OCI-LY1 (cell line): ENCODE measurements at regions not wholly inside any gene's neighbourhood (a gene's known extent, or its start where the extent isn't known, plus 50 kb on each side); places are given as distances from the start of the nearest gene placed in this dataset.
A peak's percentile ranks its signal among the peaks of the same experiment; 100 is the strongest.

Experiments
- H2AFZ ChIP-seq: fragments of 200-600 bp; sonication (generic), shearing (Covaris generic); 2 replicates; pipeline ENCODE4 v1.6.0; 2014; ENCODE audit warnings: antibody characterized with exemption, mild to moderate bottlenecking, low read length
- H3F3A ChIP-seq: fragments of 200-600 bp; sonication (generic), shearing (Covaris generic); 2 replicates; pipeline ENCODE4 v1.6.0; 2014; ENCODE audit warnings: mild to moderate bottlenecking, antibody characterized with exemption, low read length, moderate library complexity; ENCODE audit not compliant: insufficient read depth
- H3K27ac ChIP-seq: fragments of 200-600 bp; sonication (generic); 2 replicates; pipeline ENCODE4 v1.5.1; 2014; ENCODE audit warnings: low read length, mixed run types, mild to moderate bottlenecking, low read depth; ENCODE audit not compliant: poor library complexity, severe bottlenecking
- H3K27me3 ChIP-seq: fragments of 200-600 bp; sonication (generic); 2 replicates; pipeline ENCODE4 v1.6.0; 2014; ENCODE audit warnings: antibody characterized with exemption, mild to moderate bottlenecking, low read length, moderate library complexity; ENCODE audit not compliant: insufficient read depth
- H3K36me3 ChIP-seq: fragments of 200-600 bp; sonication (generic); 2 replicates; pipeline ENCODE4 v1.6.1; 2014; ENCODE audit warnings: mild to moderate bottlenecking, antibody characterized with exemption, low read length, moderate library complexity, mixed read lengths; ENCODE audit not compliant: insufficient read depth
- H3K4me1 ChIP-seq: fragments of 200-600 bp; sonication (generic); 2 replicates; pipeline ENCODE4 v1.5.1; 2014; ENCODE audit warnings: mild to moderate bottlenecking, low read length, moderate library complexity; ENCODE audit not compliant: insufficient read depth, severe bottlenecking
- H3K4me2 ChIP-seq: fragments of 200-600 bp; sonication (generic), shearing (Covaris generic); 2 replicates; pipeline ENCODE4 v1.6.1; 2014; ENCODE audit warnings: low read length
- H3K4me3 ChIP-seq: fragments of 200-600 bp; sonication (generic); 2 replicates; pipeline ENCODE4 v1.5.1; 2014; ENCODE audit warnings: low read length, low read depth, mild to moderate bottlenecking, mixed read lengths; ENCODE audit not compliant: poor library complexity, severe bottlenecking
- H3K79me2 ChIP-seq: fragments of 200-600 bp; shearing (Covaris generic); 2 replicates; pipeline ENCODE4 v1.6.1; 2016; ENCODE audit warnings: mixed run types, low read length, mixed read lengths; ENCODE audit not compliant: insufficient read depth
- H3K9ac ChIP-seq: fragments of 200-600 bp; sonication (generic), shearing (Covaris generic); 2 replicates; pipeline ENCODE4 v1.6.1; 2014; ENCODE audit warnings: mild to moderate bottlenecking, low read length, mixed read lengths
- H3K9me2 ChIP-seq: fragments of 200-600 bp; sonication (generic), shearing (Covaris generic); 2 replicates; pipeline ENCODE4 v1.6.1; 2014; ENCODE audit warnings: low read depth, mild to moderate bottlenecking, low read length, mixed read lengths
- H3K9me3 ChIP-seq: fragments of 200-600 bp; shearing (Covaris generic); 2 replicates; pipeline ENCODE4 v1.6.1; 2014; ENCODE audit warnings: low read length, mixed read lengths
- H4K20me1 ChIP-seq: fragments of 200-600 bp; sonication (generic), shearing (Covaris generic); 2 replicates; pipeline ENCODE4 v1.6.0; 2016; ENCODE audit warnings: mild to moderate bottlenecking, low read length; ENCODE audit not compliant: insufficient read depth
- EZH2 ChIP-seq: fragments of 200-600 bp; sonication (generic), shearing (Covaris generic); IDR thresholded peaks from 2 replicates; pipeline ENCODE4 v1.8.0; 2017; ENCODE audit warnings: borderline replicate concordance, mixed run types, mild to moderate bottlenecking, antibody characterized with exemption, low read length, moderate library complexity, mixed read lengths
- TF ChIP-seq, protein P1 (sequence below): fragments of 200-600 bp; sonication (generic), shearing (Covaris generic); IDR thresholded peaks from 2 replicates; pipeline ENCODE4 v1.5.1; 2017; ENCODE audit warnings: mild to moderate bottlenecking, antibody characterized with exemption, low read length, moderate library complexity, mixed read lengths

DNA sequence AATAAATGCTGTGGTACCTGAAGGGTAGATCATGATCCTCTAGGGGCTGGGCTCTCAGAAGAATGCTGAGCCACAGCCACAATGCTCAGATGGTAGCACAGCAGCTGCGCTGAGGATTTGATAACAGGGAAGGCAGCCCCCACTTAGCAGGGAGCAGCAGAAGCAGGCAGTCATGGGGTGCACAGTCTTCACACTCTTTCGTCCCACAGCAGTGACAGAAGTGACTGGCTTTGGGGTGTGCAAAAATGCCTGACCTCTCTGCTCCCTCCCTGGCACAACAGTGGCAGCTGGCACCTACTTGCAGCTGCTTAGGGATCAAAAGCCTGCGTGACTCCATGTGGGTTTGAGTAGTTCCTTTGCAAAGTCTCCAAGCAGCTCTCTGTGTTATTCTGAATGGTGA, 1349.8 kb upstream of the RAG2 start:
- no peaks in the 10 kb centered on the region for H3K79me2 ChIP-seq
- H3K4me2 ChIP-seq = no peak overlapping the region
- TF ChIP-seq EZH2 = no peak
- TF ChIP-seq, protein P1, sequence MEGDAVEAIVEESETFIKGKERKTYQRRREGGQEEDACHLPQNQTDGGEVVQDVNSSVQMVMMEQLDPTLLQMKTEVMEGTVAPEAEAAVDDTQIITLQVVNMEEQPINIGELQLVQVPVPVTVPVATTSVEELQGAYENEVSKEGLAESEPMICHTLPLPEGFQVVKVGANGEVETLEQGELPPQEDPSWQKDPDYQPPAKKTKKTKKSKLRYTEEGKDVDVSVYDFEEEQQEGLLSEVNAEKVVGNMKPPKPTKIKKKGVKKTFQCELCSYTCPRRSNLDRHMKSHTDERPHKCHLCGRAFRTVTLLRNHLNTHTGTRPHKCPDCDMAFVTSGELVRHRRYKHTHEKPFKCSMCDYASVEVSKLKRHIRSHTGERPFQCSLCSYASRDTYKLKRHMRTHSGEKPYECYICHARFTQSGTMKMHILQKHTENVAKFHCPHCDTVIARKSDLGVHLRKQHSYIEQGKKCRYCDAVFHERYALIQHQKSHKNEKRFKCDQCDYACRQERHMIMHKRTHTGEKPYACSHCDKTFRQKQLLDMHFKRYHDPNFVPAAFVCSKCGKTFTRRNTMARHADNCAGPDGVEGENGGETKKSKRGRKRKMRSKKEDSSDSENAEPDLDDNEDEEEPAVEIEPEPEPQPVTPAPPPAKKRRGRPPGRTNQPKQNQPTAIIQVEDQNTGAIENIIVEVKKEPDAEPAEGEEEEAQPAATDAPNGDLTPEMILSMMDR = no peak

DNA sequence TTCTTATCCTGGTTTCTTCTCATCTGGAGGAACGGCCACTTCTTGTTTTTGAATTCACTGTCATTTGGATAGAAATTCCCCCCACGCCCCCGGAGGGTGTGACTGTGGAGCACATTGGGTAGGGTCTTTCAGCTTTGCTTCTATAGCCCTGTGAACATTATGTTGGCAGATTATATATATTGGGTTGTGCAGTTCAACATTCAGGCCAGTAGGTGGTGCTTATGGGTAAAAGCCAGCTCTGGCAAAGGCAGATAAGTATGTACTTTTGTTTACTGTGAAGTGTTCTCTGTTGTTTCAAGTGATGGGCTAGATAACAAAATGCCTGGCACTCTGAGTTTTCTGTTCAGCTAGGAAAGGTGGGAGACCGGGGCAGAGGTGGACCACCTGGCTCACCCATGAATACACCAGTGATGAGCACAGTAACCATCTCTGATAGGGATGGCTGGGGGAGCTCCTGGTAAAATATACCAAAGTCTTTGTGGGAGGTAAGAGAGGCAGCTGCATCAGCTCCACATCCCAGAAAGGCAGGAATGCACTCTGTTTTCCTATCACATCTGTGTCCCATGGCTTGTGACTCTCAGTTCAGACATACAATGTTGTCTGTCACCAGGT, 1348.2 kb upstream of the RAG2 start:
- Histone ChIP-seq H2AFZ (no peak overlapping the region), H3K27ac (no peak overlapping the region), H3K9ac (no peak overlapping the region), H3K36me3 (no peaks in the 10 kb centered on the region), H3K4me2 (no peak overlapping the region), H3K9me2 (no peaks in the 10 kb centered on the region), H3K27me3 (no peaks in the 10 kb centered on the region), H3F3A (no peaks in the 10 kb centered on the region), H3K9me3 (peaks cover 3% of the 10 kb centered on the region; the same call in 1 of the 2 replicates), H3K4me3 (no peak overlapping the region), H3K4me1 (no peaks in the 10 kb centered on the region), H3K79me2 (no peaks in the 10 kb centered on the region), H4K20me1 (no peaks in the 10 kb centered on the region)
- no peak for TF ChIP-seq EZH2
- TF ChIP-seq, protein P1 = peak; percentile 70

More for the DNA sequence above, 1349.8 kb upstream of the RAG2 start:
- H3K9me3 ChIP-seq = peaks cover 3% of the 10 kb centered on the region; the same call in 1 of the 2 replicates
- H4K20me1 ChIP-seq = no peaks in the 10 kb centered on the region
- H3K27ac ChIP-seq = no peak overlapping the region
- H3K4me3 ChIP-seq = no peak overlapping the region
- H3K9me2 ChIP-seq = no peaks in the 10 kb centered on the region
- H3K9ac ChIP-seq = no peak overlapping the region
- H3F3A ChIP-seq = no peaks in the 10 kb centered on the region
- H2AFZ ChIP-seq = no peak overlapping the region
- H3K4me1 ChIP-seq = no peaks in the 10 kb centered on the region
- H3K27me3 ChIP-seq = no peaks in the 10 kb centered on the region
- H3K36me3 ChIP-seq = no peaks in the 10 kb centered on the region

DNA sequence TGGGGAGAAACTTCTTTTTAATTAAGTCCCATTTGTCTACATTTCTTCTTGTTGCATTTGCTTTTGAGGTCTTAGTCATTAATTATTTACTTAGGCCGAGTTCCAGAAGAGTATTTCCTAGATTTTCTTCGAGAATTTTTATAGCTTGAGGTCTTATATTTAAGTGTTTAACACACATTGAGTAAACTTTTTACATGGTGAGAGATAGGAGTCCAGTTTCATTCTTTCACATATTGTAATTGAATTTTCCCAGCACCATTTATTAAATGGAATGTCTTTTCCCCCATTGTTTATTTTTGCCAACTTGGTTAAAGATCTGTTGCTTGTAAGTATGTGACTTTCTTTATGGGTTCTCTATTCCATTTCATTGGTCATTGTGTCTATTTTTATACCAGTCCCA, 1344.0 kb upstream of the RAG2 start:
- H3K9me3 ChIP-seq = peaks cover 3% of the 10 kb centered on the region; the same call in 1 of the 2 replicates
- H4K20me1 ChIP-seq = no peaks in the 10 kb centered on the region
- no peaks in the 10 kb centered on the region for H3K36me3 ChIP-seq
- H3K79me2 ChIP-seq = no peaks in the 10 kb centered on the region
- H3K9ac ChIP-seq = no peak overlapping the region
- no peaks in the 10 kb centered on the region for H3K27me3 ChIP-seq
- no peak overlapping the region for H3K4me3 ChIP-seq
- H3K4me1 ChIP-seq = no peaks in the 10 kb centered on the region
- no peaks in the 10 kb centered on the region; the same call in 1 of the 2 replicates for H3K9me2 ChIP-seq
- TF ChIP-seq, protein P1 = no peak
- no peak for TF ChIP-seq EZH2
- no peak overlapping the region for H3K27ac ChIP-seq
- H3F3A ChIP-seq = no peaks in the 10 kb centered on the region
- no peak overlapping the region for H2AFZ ChIP-seq
- no peak overlapping the region for H3K4me2 ChIP-seq
